GM12878 (cell line): ENCODE measurements at regions not wholly inside any gene's neighbourhood (a gene's known extent, or its start where the extent isn't known, plus 50 kb on each side); places are given as distances from the start of the nearest gene placed in this dataset.

Experiments used
- CTCF ChIP-seq, 3 experiments: IDR thresholded peaks in 2 of 3; conservative IDR thresholded peaks in 1 of 3; 2 replicates each; pipeline ENCODE4 v1.5.1; 2011; ENCODE audit warnings: low read depth in 3 of 3, low read length in 3 of 3, mild to moderate bottlenecking in 3 of 3, control low read depth in 2 of 3, moderate library complexity in 2 of 3, inconsistent platforms in 1 of 3, mixed read lengths in 1 of 3; ENCODE audit not compliant: control insufficient read depth in 2 of 3, insufficient read depth in 1 of 3; ENCODE audit errors: extremely low read depth in 1 of 3
- EP300 ChIP-seq, 2 experiments: fragments of 150-350 bp in 1 of 2; IDR thresholded peaks; 2 replicates each; pipeline ENCODE4 v1.6.1; 2011 to 2012; ENCODE audit warnings: low read depth in 2 of 2, low read length in 2 of 2, borderline replicate concordance in 1 of 2, improper control_type of control experiment in 1 of 2, inconsistent platforms in 1 of 2; ENCODE audit not compliant: control insufficient read depth in 1 of 2
- EZH2 ChIP-seq: IDR thresholded peaks from 2 replicates; pipeline ENCODE4 v1.6.1; 2012; ENCODE audit warnings: low read depth, mild to moderate bottlenecking, control low read depth, inconsistent platforms, low read length, borderline replicate concordance; ENCODE audit not compliant: control insufficient read depth
- FOXM1 ChIP-seq: IDR thresholded peaks from 2 replicates; pipeline ENCODE4 v1.6.1; 2012; ENCODE audit warnings: low read depth, mild to moderate bottlenecking, inconsistent platforms, low read length, moderate library complexity
- MYB ChIP-seq: fragments of 150-350 bp; IDR thresholded peaks from 2 replicates; pipeline ENCODE4 v1.6.1; 2014; ENCODE audit warnings: mild to moderate bottlenecking, low read depth, low read length, borderline replicate concordance
- MYC ChIP-seq: IDR thresholded peaks from 2 replicates; pipeline ENCODE4 v1.6.1; 2011; ENCODE audit warnings: mild to moderate bottlenecking, low read length, moderate library complexity, inconsistent platforms; ENCODE audit not compliant: insufficient read depth, insufficient replicate concordance, insufficient read length, severe bottlenecking
- POLR2AphosphoS5 ChIP-seq: IDR thresholded peaks from 2 replicates; pipeline ENCODE4 v1.6.1; 2011; ENCODE audit warnings: mild to moderate bottlenecking, low read length, inconsistent platforms
- REST ChIP-seq: IDR thresholded peaks from 2 replicates; pipeline ENCODE4 v1.6.1; 2012; ENCODE audit warnings: mild to moderate bottlenecking, low read depth, low read length
- ZNF24 ChIP-seq: fragments of 450-650 bp; IDR thresholded peaks from 2 replicates; pipeline ENCODE4 v1.6.1; 2017; ENCODE audit warnings: antibody characterized with exemption, mild to moderate bottlenecking
- ZNF274 ChIP-seq: IDR thresholded peaks from one replicate; pipeline ENCODE4 v1.8.0; 2011; ENCODE audit not compliant: insufficient read length, insufficient read depth

GRCh38 chr4:38609614-38610013, 54.4 kb upstream of the KLF3 start:
- no peak for TF ChIP-seq ZNF24
- TF ChIP-seq CTCF (IDR thresholded peaks at IDR 0.05 in 2 of 3, conservative IDR thresholded peaks at IDR 0.05 in 1 of 3; ENCODE audit: control insufficient read depth in 2 of 3, extremely low read depth in 1 of 3, insufficient read depth in 1 of 3, low read depth in 3 of 3, low read length in 3 of 3): no peak
- no peak for TF ChIP-seq EZH2
- TF ChIP-seq EP300 (IDR thresholded peaks at IDR 0.05; ENCODE audit: borderline replicate concordance in 1 of 2, control insufficient read depth in 1 of 2, low read depth in 2 of 2, low read length in 2 of 2): no peak
- TF ChIP-seq REST: no peak
- TF ChIP-seq FOXM1: no peak
- no peak for TF ChIP-seq MYC
- no peak for TF ChIP-seq POLR2AphosphoS5
- no peak for TF ChIP-seq MYB
- no peak for TF ChIP-seq ZNF274
